ENCODE measurements at regions not wholly inside any gene's neighbourhood (a gene's known extent, or its start where the extent isn't known, plus 50 kb on each side); places are given as distances from the start of the nearest gene placed in this dataset.
"Not testable (repeated sequence)": the region's sequence is repeated elsewhere in the genome, so short reads cannot be mapped to it uniquely, and the experiment has no call there.

DNA sequence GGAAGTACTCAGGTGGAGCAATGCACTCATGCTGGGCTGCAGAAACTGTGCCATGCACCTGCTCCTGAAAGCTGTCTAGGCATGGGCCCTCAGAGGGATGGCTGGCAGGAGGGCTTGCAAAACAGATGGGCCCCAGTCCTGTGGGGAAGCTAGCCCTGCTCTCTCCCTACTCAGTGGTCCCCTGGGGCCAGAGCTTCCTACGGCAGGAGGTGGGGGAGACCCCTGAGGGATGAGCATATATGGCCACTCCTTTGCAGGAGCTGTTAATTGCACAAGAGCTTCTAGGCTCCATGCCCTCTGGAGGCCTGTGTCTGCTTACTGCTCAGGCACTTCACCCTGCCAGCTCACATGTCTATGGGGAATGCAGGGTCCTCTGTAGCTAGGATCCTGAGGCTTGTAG, 545.3 kb upstream of the PTPRD start:
- no peak for DNase-seq

DNA sequence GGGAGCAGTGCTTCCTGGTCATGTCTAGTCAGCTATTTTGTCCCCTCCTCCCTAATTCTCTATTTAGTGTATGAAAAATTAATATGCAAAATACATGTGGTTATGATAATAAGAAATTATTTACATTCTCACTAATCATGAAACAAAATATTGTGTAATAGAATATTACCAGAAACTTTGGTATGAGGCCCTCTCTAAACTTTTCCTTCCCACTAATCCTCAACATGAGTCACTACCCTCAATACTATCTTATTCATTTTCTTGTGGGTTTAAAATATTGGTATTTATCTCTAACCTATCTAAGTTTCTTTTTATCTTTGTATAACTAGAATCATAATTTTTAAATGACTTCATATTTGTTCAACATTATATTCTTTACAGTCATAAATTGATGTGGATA, 545.9 kb upstream of the PTPRD start:
- DNase-seq, result no peak

GRCh38 chr9:11159318-11159862, 546.6 kb upstream of the PTPRD start:
- DNase-seq, result no peak

DNA sequence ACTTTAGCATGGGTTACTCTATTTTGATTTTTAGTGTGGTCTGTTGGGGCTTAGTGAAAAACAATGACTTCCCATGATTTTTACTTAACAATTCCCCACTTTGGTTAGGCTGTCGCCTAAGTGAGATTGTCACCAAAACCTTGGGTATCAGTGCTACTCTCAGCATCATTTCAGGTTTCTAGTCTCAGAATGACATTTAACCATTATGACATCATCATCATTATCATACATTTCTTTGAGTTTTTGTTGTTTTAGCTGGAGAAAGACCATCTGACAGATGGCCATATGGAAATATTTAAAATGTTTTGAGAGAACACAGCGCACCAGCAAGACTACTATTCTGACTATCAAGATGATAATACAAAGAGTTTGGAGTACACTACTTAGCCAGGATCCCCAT, 551.0 kb upstream of the PTPRD start:
- DNase-seq, result no peak

- DNase-seq, result no peak
These were observed 569.2 kb upstream of the PTPRD start for GRCh38 chr9:11182001-11182400.

DNA sequence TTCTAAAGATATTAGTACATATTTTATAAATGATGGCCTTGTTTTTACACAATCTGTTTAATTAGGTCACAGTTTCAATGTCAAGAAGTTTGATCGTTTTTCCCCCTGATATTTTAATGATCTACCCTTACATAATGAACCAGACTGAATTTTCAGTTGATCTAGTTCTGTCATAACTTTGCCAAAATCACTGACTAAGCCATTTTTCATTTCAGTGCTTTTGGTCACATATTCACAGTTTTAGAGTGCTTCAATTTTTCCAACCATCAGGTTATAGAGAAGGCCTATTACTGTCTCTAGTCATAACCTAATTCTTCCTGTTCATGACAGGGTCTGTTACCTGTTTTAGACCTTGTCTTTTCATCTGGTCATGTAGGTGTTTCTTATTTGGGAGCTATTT, 577.9 kb upstream of the PTPRD start:
- DNase-seq, result no peak

GRCh38 chr9:11192993-11193392, 580.2 kb upstream of the PTPRD start:
- no peak for DNase-seq

GRCh38 chr9:11194246-11194645, 581.4 kb upstream of the PTPRD start:
- DNase-seq, result no peak

DNA sequence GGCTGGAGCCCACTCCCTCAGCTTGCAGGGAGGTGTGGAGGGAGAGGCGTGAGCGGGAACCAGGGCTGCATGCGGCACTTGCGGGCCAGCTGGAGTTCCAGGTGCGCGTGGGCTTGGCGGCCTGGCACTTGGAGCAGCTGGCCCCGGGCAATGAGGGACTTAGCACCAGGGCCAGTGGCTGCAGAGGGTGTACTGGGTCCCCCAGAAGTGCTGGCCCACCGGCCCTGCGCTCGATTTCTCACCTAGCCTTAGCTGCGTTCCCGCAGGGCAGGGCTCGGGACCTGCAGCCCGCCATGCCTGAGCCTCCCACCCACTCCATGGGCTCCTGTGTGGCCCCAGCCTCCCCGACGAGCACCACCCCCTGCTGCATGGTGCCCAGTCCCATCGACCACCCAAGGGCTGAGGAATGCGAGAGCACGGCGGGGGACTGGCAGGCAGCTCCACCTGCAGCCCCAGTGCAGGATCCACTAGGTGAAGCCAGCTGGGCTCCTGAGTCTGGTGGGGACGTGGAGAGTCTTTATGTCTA, 584.1 kb upstream of the PTPRD start:
- DNase-seq, result not testable (repeated sequence)

DNA sequence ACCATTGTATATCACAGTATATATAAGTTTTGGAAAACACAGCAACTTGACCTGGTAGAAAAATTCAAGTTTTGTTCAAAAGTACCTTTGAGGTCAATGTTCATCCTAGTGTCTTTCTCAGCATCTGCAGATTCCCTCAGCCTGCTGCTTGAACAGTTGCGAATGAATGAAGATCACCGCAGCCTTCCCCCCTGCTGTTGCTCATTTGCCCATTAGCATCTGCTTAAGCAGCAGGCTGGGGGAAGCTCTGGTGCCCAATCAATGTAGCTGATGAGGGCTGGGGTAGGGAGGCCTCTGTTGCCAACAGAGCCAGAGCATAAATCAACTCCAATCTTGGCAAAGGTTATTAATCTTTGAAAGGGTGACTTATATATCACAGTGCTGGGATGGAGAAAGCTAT, 586.5 kb upstream of the PTPRD start:
- DNase-seq, result no peak

DNA sequence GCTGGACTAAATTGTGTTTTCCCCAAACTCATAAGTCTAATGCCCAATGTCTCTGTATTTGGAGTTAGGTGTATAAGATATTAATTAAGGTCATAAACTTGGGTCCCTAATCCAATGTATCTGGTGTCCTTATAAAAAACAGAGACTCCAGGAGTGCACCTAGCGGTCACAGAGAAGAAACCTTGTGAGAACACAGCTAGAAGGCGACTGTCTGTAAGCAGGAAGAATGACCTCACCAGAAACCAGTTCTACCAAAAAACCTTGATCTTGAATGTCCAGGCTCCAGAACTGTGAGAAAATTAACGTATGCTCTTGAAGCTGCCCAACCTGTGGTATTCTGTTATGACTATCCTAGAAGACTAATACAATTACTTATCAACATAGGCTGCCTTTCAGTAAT, 591.7 kb upstream of the PTPRD start:
- no peak for DNase-seq

- DNase-seq, result no peak
These were observed 594.1 kb upstream of the PTPRD start for GRCh38 chr9:11206925-11207324.

GRCh38 chr9:11233696-11234095, 620.9 kb upstream of the PTPRD start:
- no peak for DNase-seq

GRCh38 chr9:11235061-11235460, 622.3 kb upstream of the PTPRD start:
- no peak for DNase-seq

DNA sequence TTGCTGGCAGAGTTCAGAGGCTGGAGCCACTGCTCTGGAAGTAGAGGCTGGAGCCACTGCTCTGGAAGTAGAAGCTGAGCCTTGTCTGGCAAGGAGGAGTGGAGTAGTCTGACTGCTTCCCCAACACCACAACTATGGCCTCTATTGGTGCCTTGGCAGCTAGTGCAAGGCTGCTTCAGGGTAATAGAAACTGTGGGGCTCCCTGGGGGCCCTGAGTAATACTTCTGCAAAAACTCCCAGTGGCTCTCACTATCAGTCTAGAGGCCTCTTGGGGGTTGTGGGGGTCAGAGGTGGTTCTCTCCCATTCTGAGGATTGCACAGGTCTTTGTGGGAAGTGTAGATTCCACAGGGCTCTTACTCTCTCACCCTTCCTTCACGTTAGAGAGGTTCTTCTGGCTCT, 629.0 kb upstream of the PTPRD start:
- DNase-seq, result no peak

- DNase-seq, result no peak
These were observed 645.2 kb upstream of the PTPRD start for GRCh38 chr9:11257992-11258391.

GRCh38 chr9:11269036-11269435, 656.2 kb upstream of the PTPRD start:
- DNase-seq, result no peak

DNA sequence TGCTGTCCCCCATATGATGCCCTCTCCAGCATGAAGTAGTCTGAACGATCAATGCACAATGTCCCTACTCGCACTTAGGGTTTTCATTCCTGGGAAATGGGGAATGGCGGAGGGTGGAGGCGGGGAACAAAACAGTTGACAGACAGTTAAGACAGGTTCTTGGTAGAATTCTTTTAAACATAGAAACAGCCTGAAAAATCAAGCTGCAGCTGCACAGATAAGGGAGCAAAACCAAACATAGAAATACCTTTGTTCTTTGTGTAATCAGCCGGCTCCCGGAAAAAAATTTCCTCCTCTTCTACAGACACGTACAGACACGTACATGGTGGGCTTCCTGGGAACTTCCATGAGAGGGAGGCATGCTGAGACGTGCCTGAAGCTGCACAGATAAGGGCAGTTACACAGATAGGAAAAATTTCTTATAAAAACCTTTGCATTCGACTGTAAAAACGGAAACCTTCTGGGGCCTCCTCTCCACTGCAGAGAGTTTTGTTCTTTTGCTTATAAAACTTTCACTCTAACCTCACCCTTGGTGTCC, 662.4 kb upstream of the PTPRD start:
- no peak for DNase-seq

GRCh38 chr9:11312966-11313365, 700.2 kb upstream of the PTPRD start:
- DNase-seq, result peak in 3 of 14 donors; percentile 2 to 18 (median 11)

DNA sequence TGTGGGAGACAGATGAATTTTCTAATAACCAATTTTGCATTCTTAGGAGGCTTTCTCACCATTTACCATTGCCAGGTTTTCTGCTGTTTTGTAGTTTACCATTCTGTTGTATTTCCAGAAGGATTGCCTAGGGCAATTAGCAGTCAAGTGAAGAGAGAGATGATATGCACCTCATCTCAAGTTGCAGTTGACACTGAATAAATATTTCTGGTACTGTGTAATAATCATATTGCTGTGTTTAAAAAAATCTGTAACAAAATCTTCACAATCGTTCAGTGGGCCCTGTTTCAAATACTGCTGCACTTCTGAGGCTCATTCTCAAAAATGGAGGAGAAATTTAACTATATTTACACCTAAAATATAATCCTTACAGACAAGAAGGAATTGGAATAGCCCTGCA, 706.1 kb upstream of the PTPRD start:
- DNase-seq, result no peak

DNA sequence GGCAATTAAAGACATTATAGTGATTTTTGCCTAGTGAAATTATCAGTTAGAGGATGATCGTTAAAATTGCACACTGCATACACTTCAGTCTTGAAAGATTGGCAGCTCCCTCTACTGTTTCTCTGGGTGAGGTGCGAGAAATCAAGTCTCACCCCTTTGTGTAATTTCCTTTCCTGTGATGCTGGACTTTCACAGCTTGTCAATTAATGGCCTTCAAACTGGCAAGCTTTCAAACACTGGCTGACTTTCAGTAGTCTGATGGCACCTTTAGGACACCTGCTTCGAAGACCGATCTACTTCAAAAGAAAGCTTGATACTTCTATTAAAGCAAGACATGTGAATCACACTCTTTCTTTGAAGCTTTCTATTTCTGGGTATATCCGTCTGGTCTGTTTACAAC, 706.7 kb upstream of the PTPRD start:
- DNase-seq, result peak in 2 of 14 donors; percentile 1 to 5

DNA sequence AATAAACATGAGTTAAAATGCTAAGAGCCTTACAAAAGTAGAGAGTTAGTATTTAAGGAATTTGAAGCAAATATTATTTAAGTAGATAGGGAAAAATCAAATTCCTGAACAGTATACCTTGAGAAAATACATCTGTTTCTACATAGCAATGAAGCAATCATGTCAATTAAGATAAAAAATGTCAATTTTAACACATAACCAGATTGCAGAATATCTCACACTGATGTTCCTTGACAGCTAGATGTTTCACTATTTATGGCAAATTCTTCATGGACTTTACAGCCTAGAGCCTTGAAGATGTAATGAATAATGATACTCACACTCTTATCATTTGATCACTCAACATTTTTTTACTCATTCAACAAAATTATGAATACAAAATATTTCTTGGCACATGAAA, 708.2 kb upstream of the PTPRD start:
- DNase-seq, result no peak

GRCh38 chr9:11323457-11323856, 710.7 kb upstream of the PTPRD start:
- no peak for DNase-seq

GRCh38 chr9:11326231-11326630, 713.4 kb upstream of the PTPRD start:
- no peak for DNase-seq

DNA sequence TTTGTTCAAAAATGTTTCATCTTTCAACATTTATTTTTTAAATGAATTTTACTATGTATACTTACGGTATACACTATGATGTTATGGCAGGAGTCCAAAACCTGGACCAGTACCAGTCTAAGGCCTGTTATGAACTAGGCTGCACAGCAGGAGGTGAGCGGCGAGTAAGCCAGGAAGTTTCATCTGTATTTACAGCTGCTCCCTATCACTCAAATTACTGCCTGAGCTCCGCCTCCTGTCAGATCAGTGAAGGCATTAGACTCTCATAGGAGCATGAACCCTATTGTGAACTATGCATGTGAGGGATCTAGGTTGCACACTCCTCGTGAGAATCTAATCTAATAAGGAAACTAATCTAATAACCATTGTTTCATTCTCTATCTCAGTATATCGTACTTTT, 715.5 kb upstream of the PTPRD start:
- DNase-seq, result no peak

Data from C1 segment of cervical spinal cord (tissue), 14 donors.